ENCODE measurements at regions not wholly inside any gene's neighbourhood (a gene's known extent, or its start where the extent isn't known, plus 50 kb on each side); places are given as distances from the start of the nearest gene placed in this dataset.

GRCh38 chr2:21480162-21480561 lies 356.4 kb downstream of the TDRD15 start:
- in situ Hi-C loops (cut with HindIII; ENCODE audit: low sequenced_read_pairs): no loop called here

GRCh38 chr2:21484643-21485042 lies 360.9 kb downstream of the TDRD15 start:
- in situ Hi-C loops (cut with HindIII; ENCODE audit: low sequenced_read_pairs): no loop called here

- in situ Hi-C loops (cut with HindIII; ENCODE audit: low sequenced_read_pairs): no loop called here
Observed at GRCh38 chr2:21486445-21486844, 362.7 kb downstream of the TDRD15 start.

GRCh38 chr2:21489080-21489479 lies 365.3 kb downstream of the TDRD15 start:
- in situ Hi-C loops (cut with HindIII; ENCODE audit: low sequenced_read_pairs): no loop called here

GRCh38 chr2:21498016-21498415 lies 374.2 kb downstream of the TDRD15 start:
- in situ Hi-C loops (cut with HindIII; ENCODE audit: low sequenced_read_pairs): no loop called here

GRCh38 chr2:21500401-21500945 lies 376.7 kb downstream of the TDRD15 start:
- in situ Hi-C loops (cut with HindIII; ENCODE audit: low sequenced_read_pairs): no loop called here

GRCh38 chr2:21501376-21502027 lies 377.7 kb downstream of the TDRD15 start:
- in situ Hi-C loops (cut with HindIII; ENCODE audit: low sequenced_read_pairs): no loop called here

GRCh38 chr2:21515903-21516302 lies 392.1 kb downstream of the TDRD15 start:
- in situ Hi-C loops (cut with HindIII; ENCODE audit: low sequenced_read_pairs): no loop called here

- in situ Hi-C loops (cut with HindIII; ENCODE audit: low sequenced_read_pairs): no loop called here
Observed at GRCh38 chr2:21519412-21519811, 395.6 kb downstream of the TDRD15 start.

GRCh38 chr2:21519821-21520220 lies 396.1 kb downstream of the TDRD15 start:
- in situ Hi-C loops (cut with HindIII; ENCODE audit: low sequenced_read_pairs): no loop called here

- in situ Hi-C loops (cut with HindIII; ENCODE audit: low sequenced_read_pairs): no loop called here
Observed at GRCh38 chr2:21535826-21536225, 412.1 kb downstream of the TDRD15 start.

- in situ Hi-C loops (cut with HindIII; ENCODE audit: low sequenced_read_pairs): no loop called here
Observed at GRCh38 chr2:21539685-21540084, 415.9 kb downstream of the TDRD15 start.

- in situ Hi-C loops (cut with HindIII; ENCODE audit: low sequenced_read_pairs): no loop called here
Observed at GRCh38 chr2:21543630-21544029, 419.9 kb downstream of the TDRD15 start.

GRCh38 chr2:21544392-21544791 lies 420.6 kb downstream of the TDRD15 start:
- in situ Hi-C loops (cut with HindIII; ENCODE audit: low sequenced_read_pairs): no loop called here

- in situ Hi-C loops (cut with HindIII; ENCODE audit: low sequenced_read_pairs): no loop called here
Observed at GRCh38 chr2:21552981-21553380, 429.2 kb downstream of the TDRD15 start.

GRCh38 chr2:21559351-21559750 lies 435.6 kb downstream of the TDRD15 start:
- in situ Hi-C loops (cut with HindIII; ENCODE audit: low sequenced_read_pairs): no loop called here

- in situ Hi-C loops (cut with HindIII; ENCODE audit: low sequenced_read_pairs): no loop called here
Observed at GRCh38 chr2:21561965-21562364, 438.2 kb downstream of the TDRD15 start.

GRCh38 chr2:21567395-21567794 lies 443.6 kb downstream of the TDRD15 start:
- in situ Hi-C loops (cut with HindIII; ENCODE audit: low sequenced_read_pairs): no loop called here

GRCh38 chr2:21571686-21572085 lies 447.9 kb downstream of the TDRD15 start:
- in situ Hi-C loops (cut with HindIII; ENCODE audit: low sequenced_read_pairs): no loop called here

- in situ Hi-C loops (cut with HindIII; ENCODE audit: low sequenced_read_pairs): no loop called here
Observed at GRCh38 chr2:21580391-21580790, 456.6 kb downstream of the TDRD15 start.

GRCh38 chr2:21585881-21586280 lies 462.1 kb downstream of the TDRD15 start:
- in situ Hi-C loops (cut with HindIII; ENCODE audit: low sequenced_read_pairs): loop anchor here (5.0 kb wide), 1 partner anchor 59 kb away; no protein-coding TSS in a partner anchor

GRCh38 chr2:21590026-21590690 lies 466.4 kb downstream of the TDRD15 start:
- in situ Hi-C loops (cut with HindIII; ENCODE audit: low sequenced_read_pairs): no loop called here

Measured in endothelial cell of hepatic sinusoid (primary cell).